HG03196 (cell line): ENCODE measurements at regions not wholly inside any gene's neighbourhood (a gene's known extent, or its start where the extent isn't known, plus 50 kb on each side); places are given as distances from the start of the nearest gene placed in this dataset.

ENCODE experiments used
- ATAC-seq: cut with Tn5 transposase; IDR thresholded peaks from one replicate; pipeline ENCODE4 v1.9.1; 2021; ENCODE audit not compliant: unreplicated experiment

DNA sequence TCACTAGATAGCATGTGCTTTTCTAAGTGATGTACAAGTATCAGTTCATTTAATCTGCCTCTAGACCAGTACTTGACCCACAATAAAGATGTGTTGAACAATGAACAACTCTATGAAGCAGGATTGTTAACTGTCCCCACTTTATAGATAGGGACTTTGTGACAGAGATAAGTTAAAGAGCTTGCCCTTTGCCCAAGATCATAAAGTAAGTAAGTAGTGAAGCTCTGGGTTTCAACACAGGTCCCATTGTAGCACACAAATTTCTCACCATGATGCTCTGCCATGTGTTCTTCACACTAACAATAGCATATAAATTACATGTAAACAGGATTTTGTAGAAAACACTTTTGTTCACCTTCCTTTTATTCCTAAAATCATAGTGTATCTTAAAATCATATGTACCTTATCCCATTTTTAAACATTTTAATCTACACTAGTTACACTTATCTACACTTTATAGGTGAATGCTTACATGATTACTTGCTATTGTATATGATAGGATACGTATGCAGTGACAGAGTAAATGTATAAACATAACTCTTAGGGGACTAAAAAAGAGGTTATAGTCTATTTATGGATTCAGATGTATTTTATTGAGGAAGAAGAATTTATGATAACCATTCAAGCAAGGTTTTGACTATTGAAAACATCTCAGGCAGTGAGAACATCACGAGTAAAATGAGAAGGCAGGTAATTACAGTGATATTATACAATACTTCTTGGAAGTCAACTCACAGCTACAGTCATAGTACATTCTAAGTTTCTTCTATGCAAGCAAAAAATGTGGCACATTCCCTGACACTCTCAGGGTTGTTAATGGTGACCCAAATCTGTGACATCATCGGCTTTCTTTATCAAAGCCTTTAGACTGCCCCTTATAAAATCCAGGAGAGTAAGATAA lies 2275.1 kb downstream of the PCDH7 start:
- ATAC-seq = no peak

- no peak for ATAC-seq
Measured at GRCh38 chr4:33013282-33013681, 2293.1 kb downstream of the PCDH7 start.

DNA sequence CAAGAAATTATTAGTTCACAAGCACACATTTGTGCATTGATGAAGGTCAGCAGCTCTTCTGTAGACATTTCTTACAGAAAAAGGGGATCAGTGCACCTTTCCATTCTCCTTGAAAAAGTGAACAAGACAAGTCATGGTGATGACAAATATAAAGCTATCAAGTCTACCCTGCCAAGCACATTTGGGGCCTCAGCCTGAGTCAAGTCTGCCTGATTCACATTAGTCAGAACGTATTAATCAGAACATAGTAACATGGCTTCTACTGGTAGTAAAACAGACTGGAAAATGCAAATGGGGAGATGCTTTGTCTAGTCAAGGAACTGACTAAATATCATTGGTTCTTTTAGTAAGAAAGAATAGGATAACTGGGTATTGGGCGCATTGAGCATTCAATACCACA lies 2305.1 kb downstream of the PCDH7 start:
- ATAC-seq = no peak

DNA sequence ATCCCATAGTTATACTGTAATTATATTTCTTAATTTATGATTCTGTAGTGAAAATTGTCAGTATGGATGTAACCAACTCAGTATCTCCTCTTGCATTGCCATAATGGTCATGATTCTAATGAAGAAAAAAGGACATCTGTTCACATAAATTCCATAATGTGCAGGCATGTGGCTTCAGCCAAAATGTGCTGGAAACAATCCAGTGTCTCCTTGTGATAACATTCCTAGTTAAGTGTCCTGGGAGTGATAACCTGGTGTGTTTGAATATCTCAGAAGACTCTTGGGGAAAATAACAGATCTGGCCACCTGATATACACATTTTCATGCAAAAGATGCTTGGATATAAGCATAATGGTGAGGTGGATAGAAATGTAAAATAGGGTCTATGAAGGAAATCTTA lies 2309.8 kb downstream of the PCDH7 start:
- ATAC-seq = no peak

DNA sequence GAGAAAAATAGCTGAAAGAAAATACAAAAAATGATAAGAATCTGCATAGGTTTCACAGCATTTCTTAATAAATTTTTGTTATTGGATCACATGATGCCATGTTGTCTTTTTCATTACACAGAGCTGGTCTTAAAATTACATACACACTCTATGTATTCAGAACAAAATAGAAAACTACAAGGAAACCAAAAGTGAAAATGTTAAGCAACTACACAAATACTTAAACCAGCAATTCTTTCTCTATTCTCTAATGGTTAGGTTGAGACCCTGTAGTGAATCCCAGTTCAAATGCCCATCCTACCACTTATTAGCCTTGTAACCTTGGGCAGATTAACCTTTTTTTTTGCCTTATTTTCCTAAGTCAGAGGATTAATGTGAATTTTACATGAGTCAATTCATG lies 2311.2 kb downstream of the PCDH7 start:
- no peak for ATAC-seq

GRCh38 chr4:33037464-33037863 lies 2317.3 kb downstream of the PCDH7 start:
- no peak for ATAC-seq

DNA sequence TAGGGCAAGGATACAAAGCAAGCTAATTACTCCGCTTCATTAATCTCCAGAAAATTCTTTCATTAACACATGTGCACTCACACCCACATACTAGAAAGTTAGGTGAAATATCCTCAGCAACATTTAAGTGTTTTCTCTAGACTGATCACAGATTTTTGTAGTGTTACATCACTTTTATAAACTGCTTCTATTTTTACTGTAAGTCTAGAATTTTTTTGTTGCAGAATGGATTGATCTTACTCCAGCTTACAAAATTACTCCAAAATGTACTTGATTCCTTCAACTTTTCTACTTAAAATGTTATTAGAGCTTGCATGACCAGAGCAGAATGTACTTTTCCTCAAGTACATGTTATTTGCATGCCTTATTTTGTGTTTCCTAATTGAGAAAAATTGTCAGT lies 2325.2 kb downstream of the PCDH7 start:
- ATAC-seq = no peak

GRCh38 chr4:33052241-33052640 lies 2332.1 kb downstream of the PCDH7 start:
- no peak for ATAC-seq

DNA sequence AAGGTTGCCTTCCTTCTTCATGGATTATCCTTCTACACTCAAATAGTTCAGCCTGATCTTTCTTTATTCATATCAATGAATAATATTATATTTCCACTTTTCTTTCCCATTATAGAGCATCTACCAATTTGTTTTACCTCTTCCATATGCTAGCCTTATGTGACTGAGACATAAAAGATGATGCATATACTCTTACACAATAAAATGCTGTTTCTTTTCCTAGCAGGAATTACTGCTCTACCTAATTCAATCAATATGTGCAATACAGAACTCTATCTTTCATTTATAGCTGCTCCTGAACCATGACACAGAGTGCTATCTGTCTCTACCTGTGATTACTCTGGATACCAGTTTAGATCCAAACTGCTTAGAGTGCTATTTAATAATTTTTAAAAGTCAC lies 2334.0 kb downstream of the PCDH7 start:
- no peak for ATAC-seq

GRCh38 chr4:33054656-33055196 lies 2334.6 kb downstream of the PCDH7 start:
- ATAC-seq = no peak

DNA sequence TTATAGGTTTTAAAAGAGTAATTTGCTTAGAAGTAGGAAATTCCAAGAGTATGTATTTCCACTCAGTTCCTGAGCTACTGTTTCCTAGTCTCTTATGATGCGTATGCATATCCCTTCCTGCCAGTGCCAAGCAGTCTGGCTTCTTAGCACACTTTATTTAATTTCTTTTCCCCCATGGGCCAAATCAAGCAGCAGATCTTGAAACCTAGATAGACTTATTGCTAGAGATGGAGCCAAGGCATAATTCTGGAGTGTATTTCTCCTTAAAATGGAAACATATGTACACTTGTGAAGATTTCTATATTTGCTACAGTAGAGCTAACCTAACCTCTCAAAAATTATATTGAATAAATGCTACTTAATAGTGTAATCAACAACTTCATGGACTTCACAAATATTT lies 2337.6 kb downstream of the PCDH7 start:
- no peak for ATAC-seq

GRCh38 chr4:33058998-33059397 lies 2338.8 kb downstream of the PCDH7 start:
- no peak for ATAC-seq

GRCh38 chr4:33060674-33061542 lies 2340.7 kb downstream of the PCDH7 start:
- ATAC-seq = no peak

DNA sequence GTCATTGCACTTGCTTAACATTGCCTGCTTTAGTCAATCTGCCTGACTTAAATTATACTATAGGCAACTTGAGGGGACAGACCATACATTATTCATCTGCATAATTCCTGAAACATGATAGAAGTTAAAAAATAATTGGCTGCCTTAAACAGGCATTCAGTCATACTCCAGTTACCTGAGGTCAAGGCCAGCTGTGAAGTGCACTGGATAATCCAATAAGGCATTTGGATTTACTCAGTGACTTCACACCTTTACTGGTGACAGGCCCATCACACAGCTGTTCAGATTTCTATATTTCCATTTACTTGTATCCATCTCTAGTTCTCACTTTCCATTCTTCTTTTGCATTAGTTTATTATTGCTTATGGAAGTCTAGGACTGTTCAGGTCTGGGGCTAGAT lies 2341.6 kb downstream of the PCDH7 start:
- ATAC-seq = no peak

- no peak for ATAC-seq
Measured at GRCh38 chr4:33062155-33062806, 2342.1 kb downstream of the PCDH7 start.

DNA sequence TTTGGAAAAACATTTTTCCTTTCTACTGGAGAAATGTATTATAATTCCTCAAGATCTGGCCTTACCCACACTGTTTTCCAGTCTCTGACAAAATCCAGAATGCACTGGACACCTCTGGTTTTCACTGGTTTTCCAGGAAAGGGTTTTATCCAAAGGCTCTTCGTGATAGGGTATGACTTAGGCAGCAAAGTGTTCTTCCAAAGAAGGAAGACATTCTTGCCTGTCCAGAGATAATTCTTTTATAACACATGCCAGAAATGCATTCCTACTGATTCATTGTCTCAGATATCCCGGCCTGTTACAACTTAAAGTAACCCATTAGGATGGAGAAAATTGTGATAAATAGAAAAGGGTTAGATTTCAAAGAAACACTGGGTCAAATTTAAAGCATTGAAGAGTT lies 2343.1 kb downstream of the PCDH7 start:
- no peak for ATAC-seq

DNA sequence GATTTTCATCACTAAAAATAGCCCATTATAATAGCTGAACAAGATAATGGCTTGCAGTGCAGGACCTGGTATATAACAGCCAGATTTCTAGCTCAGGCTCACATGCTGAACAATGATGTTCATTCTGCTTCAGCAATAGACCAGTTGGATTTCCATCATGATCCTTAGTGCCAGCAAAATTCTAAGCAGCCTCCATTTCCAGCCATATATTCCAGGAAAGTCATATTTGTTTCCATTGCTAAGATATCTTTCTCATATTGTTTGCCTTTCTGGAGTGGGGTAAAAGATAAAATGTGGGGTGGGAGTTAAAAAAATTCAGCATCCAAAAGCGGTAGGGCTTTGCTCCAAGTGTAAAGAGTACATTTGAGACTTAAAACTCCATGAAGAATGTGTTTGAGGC lies 2344.1 kb downstream of the PCDH7 start:
- no peak for ATAC-seq

- no peak for ATAC-seq
Measured at GRCh38 chr4:33065749-33066148, 2345.6 kb downstream of the PCDH7 start.

DNA sequence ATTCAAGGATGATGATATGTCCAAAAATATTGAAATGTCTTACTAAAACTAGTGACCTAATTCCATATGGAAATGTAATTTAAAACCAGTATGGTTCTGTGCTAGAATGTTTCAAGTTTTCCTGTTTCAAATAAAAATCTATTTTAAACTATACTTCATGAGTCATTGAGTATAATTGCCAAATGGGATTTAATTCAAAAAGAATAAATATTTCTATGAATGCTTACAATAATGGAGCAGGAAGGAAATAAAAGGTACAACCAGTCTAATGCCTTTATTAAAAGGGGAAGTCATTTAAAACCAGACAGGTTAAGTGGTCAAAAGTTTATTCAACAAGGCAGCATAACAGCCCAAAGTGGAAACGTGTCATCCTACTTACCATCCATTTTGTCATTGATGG lies 2347.1 kb downstream of the PCDH7 start:
- ATAC-seq = no peak

GRCh38 chr4:33068539-33068938 lies 2348.4 kb downstream of the PCDH7 start:
- ATAC-seq = no peak

DNA sequence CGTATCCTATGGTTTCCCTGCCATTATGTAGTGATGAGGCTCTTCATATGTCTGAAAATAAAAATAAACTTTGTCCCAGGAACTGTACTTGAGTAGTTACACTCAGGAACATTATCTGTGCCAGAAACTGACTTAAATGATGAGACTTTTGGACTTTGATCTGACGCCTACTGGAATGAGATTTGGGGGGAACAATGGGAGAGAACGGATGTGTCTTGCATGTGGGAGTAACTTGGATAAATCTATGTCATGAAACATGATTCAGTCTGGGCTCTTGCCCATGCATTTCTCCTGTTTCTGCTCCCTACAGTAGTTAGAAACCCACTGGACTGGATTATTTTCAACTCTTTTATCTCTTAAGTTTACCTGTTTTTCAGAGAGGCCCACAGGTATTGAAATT lies 2351.4 kb downstream of the PCDH7 start:
- no peak for ATAC-seq
